ENCODE measurements at regions not wholly inside any gene's neighbourhood (a gene's known extent, or its start where the extent isn't known, plus 50 kb on each side); places are given as distances from the start of the nearest gene placed in this dataset.
"Not testable (repeated sequence)": the region's sequence is repeated elsewhere in the genome, so short reads cannot be mapped to it uniquely, and the experiment has no call there.

- no peak for DNase-seq
- Histone ChIP-seq H3K27ac (replicated peaks) (no peak overlapping the region), H3K4me3 (no peak overlapping the region), H3K9me3 (replicated peaks) (peaks cover 24% of the 10 kb centered on the region), H3K4me1 (no peaks in the 10 kb centered on the region), H3K36me3 (no peaks in the 10 kb centered on the region), H3K27me3 (ENCODE audit: low read depth) (no peaks in the 10 kb centered on the region)
- TF ChIP-seq, protein P1, sequence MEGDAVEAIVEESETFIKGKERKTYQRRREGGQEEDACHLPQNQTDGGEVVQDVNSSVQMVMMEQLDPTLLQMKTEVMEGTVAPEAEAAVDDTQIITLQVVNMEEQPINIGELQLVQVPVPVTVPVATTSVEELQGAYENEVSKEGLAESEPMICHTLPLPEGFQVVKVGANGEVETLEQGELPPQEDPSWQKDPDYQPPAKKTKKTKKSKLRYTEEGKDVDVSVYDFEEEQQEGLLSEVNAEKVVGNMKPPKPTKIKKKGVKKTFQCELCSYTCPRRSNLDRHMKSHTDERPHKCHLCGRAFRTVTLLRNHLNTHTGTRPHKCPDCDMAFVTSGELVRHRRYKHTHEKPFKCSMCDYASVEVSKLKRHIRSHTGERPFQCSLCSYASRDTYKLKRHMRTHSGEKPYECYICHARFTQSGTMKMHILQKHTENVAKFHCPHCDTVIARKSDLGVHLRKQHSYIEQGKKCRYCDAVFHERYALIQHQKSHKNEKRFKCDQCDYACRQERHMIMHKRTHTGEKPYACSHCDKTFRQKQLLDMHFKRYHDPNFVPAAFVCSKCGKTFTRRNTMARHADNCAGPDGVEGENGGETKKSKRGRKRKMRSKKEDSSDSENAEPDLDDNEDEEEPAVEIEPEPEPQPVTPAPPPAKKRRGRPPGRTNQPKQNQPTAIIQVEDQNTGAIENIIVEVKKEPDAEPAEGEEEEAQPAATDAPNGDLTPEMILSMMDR (IDR thresholded peaks at IDR 0.05; ENCODE audit: borderline replicate concordance), result no peak
- intact Hi-C loops (cut with micrococcal nuclease), result no loop called here
These were observed 56.4 kb upstream of the FMNL2 start for GRCh38 chr2:152278526-152278925.

DNA sequence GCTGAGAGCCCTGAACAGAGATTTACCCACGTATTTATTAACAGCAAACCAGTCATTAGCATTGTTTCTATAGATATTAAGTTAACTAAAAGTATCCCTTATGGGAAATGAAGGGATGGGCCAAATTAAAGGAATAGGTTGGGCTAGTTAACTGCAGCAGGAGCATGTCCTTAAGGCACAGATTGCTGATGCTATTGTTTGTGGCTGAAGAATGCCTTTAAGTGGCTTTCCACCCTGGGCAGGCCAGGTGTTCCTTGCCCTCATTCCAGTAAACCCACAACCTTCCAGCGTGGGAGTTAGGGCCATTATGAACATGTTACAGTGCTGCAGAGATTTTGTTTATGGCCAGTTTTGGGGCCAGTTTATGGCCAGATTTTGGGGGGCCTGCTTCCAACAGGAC lies 55.6 kb upstream of the FMNL2 start:
- H3K4me3 ChIP-seq; H3K27ac ChIP-seq (replicated peaks); intact Hi-C loops (cut with micrococcal nuclease); H3K27me3 ChIP-seq (ENCODE audit: low read depth); DNase-seq; H3K36me3 ChIP-seq; H3K4me1 ChIP-seq: not testable (repeated sequence)
- H3K9me3 ChIP-seq (replicated peaks), result peaks cover 16% of the 10 kb centered on the region

DNA sequence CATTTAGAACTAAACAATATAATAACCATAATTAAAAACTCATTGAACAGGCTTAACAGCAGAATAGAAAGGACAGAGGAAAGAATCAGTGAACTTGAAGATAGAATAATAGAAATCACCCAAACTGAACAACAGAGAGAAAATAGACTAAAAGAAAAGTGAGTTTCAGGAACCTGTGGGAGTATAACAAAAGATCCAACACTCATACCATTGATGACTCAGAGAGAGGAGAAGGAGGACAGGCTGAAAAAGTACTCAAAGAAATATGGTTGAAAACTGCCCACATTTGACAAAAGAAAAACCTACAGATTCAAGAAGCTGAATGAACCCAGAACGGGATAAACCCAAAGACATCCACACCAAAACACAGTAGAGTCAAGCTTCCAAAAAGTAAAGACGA lies 54.2 kb upstream of the FMNL2 start:
- no peaks in the 10 kb centered on the region for H3K27me3 ChIP-seq (ENCODE audit: low read depth)
- H3K27ac ChIP-seq (replicated peaks), result no peak overlapping the region
- H3K9me3 ChIP-seq (replicated peaks), result peaks cover 9% of the 10 kb centered on the region
- TF ChIP-seq, protein P1 (IDR thresholded peaks at IDR 0.05; ENCODE audit: borderline replicate concordance), result no peak
- intact Hi-C loops (cut with micrococcal nuclease), result no loop called here
- no peak for DNase-seq
- no peaks in the 10 kb centered on the region for H3K4me1 ChIP-seq
- no peak overlapping the region for H3K4me3 ChIP-seq
- H3K36me3 ChIP-seq, result no peaks in the 10 kb centered on the region

GRCh38 chr2:152283392-152283791 lies 51.6 kb upstream of the FMNL2 start:
- Histone ChIP-seq H3K4me1 (no peaks in the 10 kb centered on the region), H3K9me3 (replicated peaks) (peaks cover 9% of the 10 kb centered on the region), H3K36me3 (no peaks in the 10 kb centered on the region), H3K27ac (replicated peaks) (no peak overlapping the region), H3K4me3 (no peak overlapping the region), H3K27me3 (ENCODE audit: low read depth) (no peaks in the 10 kb centered on the region)
- TF ChIP-seq, protein P1 (IDR thresholded peaks at IDR 0.05; ENCODE audit: borderline replicate concordance), result no peak
- no peak for DNase-seq
- intact Hi-C loops (cut with micrococcal nuclease), result no loop called here

DNA sequence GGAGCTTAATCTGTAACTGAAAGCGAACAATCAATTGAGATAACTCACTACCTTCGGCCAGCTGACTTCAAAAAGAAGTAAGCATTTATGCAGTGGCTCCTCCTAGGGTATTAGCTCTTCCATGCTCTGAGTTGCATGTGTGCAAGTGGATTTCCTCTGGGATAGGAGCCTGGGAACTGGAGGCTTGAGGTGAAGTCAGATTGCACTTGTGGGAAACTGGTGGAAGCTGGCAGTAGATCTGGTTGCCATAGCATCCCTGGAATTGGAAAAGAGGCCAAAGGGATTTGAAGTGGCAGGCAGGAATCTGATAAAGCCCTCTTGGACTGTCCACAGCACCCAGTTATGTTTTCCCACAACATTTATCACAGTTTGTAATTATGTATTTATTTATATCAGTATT lies 50.6 kb upstream of the FMNL2 start:
- TF ChIP-seq, protein P1 (IDR thresholded peaks at IDR 0.05; ENCODE audit: borderline replicate concordance), result no peak

More for the DNA sequence above, 50.6 kb upstream of the FMNL2 start:
- DNase-seq, result no peak
- Histone ChIP-seq H3K9me3 (replicated peaks) (peaks cover 2% of the 10 kb centered on the region), H3K4me1 (no peaks in the 10 kb centered on the region), H3K4me3 (no peak overlapping the region), H3K36me3 (no peaks in the 10 kb centered on the region), H3K27ac (replicated peaks) (no peak overlapping the region), H3K27me3 (ENCODE audit: low read depth) (no peaks in the 10 kb centered on the region)
- intact Hi-C loops (cut with micrococcal nuclease), result no loop called here
